ENCODE measurements at regions not wholly inside any gene's neighbourhood (a gene's known extent, or its start where the extent isn't known, plus 50 kb on each side); places are given as distances from the start of the nearest gene placed in this dataset.
A peak's percentile ranks its signal among the peaks of the same experiment; 100 is the strongest.

- no peaks in the 10 kb centered on the region for H3K27me3 Mint-ChIP-seq (ENCODE audit: unreplicated experiment)
- H3K36me3 Mint-ChIP-seq (ENCODE audit: unreplicated experiment) = peaks cover 11% of the 10 kb centered on the region
- H3K4me3 Mint-ChIP-seq (ENCODE audit: unreplicated experiment) = no peak overlapping the region
- no peak for DNase-seq (ENCODE audit: extremely low spot score, unreplicated experiment)
- peaks cover 11% of the 10 kb centered on the region for H3K4me1 Mint-ChIP-seq (ENCODE audit: unreplicated experiment)
- peaks cover 15% of the 10 kb centered on the region for H3K9me3 Mint-ChIP-seq (ENCODE audit: unreplicated experiment)
- TF ChIP-seq, protein P1, sequence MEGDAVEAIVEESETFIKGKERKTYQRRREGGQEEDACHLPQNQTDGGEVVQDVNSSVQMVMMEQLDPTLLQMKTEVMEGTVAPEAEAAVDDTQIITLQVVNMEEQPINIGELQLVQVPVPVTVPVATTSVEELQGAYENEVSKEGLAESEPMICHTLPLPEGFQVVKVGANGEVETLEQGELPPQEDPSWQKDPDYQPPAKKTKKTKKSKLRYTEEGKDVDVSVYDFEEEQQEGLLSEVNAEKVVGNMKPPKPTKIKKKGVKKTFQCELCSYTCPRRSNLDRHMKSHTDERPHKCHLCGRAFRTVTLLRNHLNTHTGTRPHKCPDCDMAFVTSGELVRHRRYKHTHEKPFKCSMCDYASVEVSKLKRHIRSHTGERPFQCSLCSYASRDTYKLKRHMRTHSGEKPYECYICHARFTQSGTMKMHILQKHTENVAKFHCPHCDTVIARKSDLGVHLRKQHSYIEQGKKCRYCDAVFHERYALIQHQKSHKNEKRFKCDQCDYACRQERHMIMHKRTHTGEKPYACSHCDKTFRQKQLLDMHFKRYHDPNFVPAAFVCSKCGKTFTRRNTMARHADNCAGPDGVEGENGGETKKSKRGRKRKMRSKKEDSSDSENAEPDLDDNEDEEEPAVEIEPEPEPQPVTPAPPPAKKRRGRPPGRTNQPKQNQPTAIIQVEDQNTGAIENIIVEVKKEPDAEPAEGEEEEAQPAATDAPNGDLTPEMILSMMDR (IDR thresholded peaks at IDR 0.05) = no peak
- no peak overlapping the region for H3K27ac Mint-ChIP-seq (ENCODE audit: unreplicated experiment)
These were observed 102.3 kb upstream of the CCN2 start for GRCh38 chr6:132053511-132053910.

DNA sequence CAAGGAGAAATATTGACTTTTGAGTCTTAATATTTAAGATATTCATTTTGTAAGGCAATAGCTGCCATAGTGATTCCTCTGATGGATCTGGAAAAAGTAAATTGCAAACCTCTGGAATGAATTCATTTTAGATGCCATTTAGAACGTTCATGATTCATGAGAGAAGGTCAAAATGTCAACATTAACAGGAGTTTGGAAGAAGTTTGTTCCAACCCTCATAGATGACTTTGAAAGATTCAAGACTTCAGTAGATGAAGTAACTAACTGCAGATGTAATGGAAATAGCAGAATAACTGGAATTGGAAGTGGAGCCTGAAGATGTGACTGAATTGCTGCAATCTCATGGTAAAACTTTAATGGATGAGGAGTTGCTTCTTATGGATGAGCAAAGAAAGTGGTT lies 100.9 kb upstream of the CCN2 start:
- H3K27me3 Mint-ChIP-seq (ENCODE audit: unreplicated experiment) = no peaks in the 10 kb centered on the region
- TF ChIP-seq, protein P1 (IDR thresholded peaks at IDR 0.05) = no peak
- no peak overlapping the region for H3K4me3 Mint-ChIP-seq (ENCODE audit: unreplicated experiment)
- H3K9me3 Mint-ChIP-seq (ENCODE audit: unreplicated experiment) = peaks cover 13% of the 10 kb centered on the region
- peaks cover 15% of the 10 kb centered on the region for H3K4me1 Mint-ChIP-seq (ENCODE audit: unreplicated experiment)
- H3K27ac Mint-ChIP-seq (ENCODE audit: unreplicated experiment) = no peak overlapping the region
- H3K36me3 Mint-ChIP-seq (ENCODE audit: unreplicated experiment) = peaks cover 11% of the 10 kb centered on the region
- DNase-seq (ENCODE audit: extremely low spot score, unreplicated experiment) = no peak

- Mint-ChIP-seq H3K36me3 (ENCODE audit: unreplicated experiment) (no peaks in the 10 kb centered on the region), H3K27me3 (ENCODE audit: unreplicated experiment) (no peaks in the 10 kb centered on the region), H3K4me3 (ENCODE audit: unreplicated experiment) (no peak overlapping the region), H3K9me3 (ENCODE audit: unreplicated experiment) (peaks cover 5% of the 10 kb centered on the region), H3K27ac (ENCODE audit: unreplicated experiment) (peak overlapping the region; percentile 67), H3K4me1 (ENCODE audit: unreplicated experiment) (peaks cover 28% of the 10 kb centered on the region)
- DNase-seq (ENCODE audit: extremely low spot score, unreplicated experiment) = no peak
- TF ChIP-seq, protein P1 (IDR thresholded peaks at IDR 0.05) = no peak
These were observed 94.7 kb upstream of the CCN2 start for GRCh38 chr6:132045877-132046276.

GRCh38 chr6:132043148-132043547 lies 92.0 kb upstream of the CCN2 start:
- Mint-ChIP-seq H3K27me3 (ENCODE audit: unreplicated experiment) (no peaks in the 10 kb centered on the region), H3K4me3 (ENCODE audit: unreplicated experiment) (no peak overlapping the region), H3K27ac (ENCODE audit: unreplicated experiment) (peak overlapping the region; percentile 2), H3K9me3 (ENCODE audit: unreplicated experiment) (peaks cover 5% of the 10 kb centered on the region), H3K4me1 (ENCODE audit: unreplicated experiment) (peaks cover 30% of the 10 kb centered on the region), H3K36me3 (ENCODE audit: unreplicated experiment) (no peaks in the 10 kb centered on the region)
- TF ChIP-seq, protein P1 (IDR thresholded peaks at IDR 0.05) = no peak
- no peak for DNase-seq (ENCODE audit: extremely low spot score, unreplicated experiment)

DNA sequence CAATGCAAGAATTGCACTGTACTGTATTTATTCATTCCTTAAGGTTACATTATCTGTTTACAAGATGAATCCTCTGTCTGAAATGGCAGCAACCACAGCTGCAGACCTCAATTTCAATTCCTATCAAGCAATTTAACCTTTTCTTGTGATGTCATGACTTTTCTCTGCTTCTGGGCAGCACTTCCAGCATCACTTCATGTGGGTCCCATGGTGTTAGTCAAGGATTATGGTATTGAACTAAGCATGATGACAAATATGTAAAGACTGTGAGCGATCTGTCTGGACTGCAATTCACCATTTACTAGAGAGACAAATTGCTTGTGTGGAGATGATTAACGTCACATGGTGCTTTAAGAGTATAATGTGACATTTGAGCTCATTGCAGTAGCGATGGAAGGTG lies 90.5 kb upstream of the CCN2 start:
- no peaks in the 10 kb centered on the region for H3K27me3 Mint-ChIP-seq (ENCODE audit: unreplicated experiment)
- no peak overlapping the region for H3K4me3 Mint-ChIP-seq (ENCODE audit: unreplicated experiment)
- no peak for DNase-seq (ENCODE audit: extremely low spot score, unreplicated experiment)
- TF ChIP-seq, protein P1 (IDR thresholded peaks at IDR 0.05) = no peak
- H3K36me3 Mint-ChIP-seq (ENCODE audit: unreplicated experiment) = no peaks in the 10 kb centered on the region
- no peak overlapping the region for H3K27ac Mint-ChIP-seq (ENCODE audit: unreplicated experiment)
- peaks cover 24% of the 10 kb centered on the region for H3K4me1 Mint-ChIP-seq (ENCODE audit: unreplicated experiment)
- H3K9me3 Mint-ChIP-seq (ENCODE audit: unreplicated experiment) = peaks cover 5% of the 10 kb centered on the region
